Glomerular visceral epithelial cell (primary cell): ENCODE measurements at regions not wholly inside any gene's neighbourhood (a gene's known extent, or its start where the extent isn't known, plus 50 kb on each side); places are given as distances from the start of the nearest gene placed in this dataset.
"Not testable (repeated sequence)": the region's sequence is repeated elsewhere in the genome, so short reads cannot be mapped to it uniquely, and the experiment has no call there.

Experiments used
- DNase-seq: peaks from one replicate; pipeline ENCODE4 v3.0.0-alpha.2; 2016; ENCODE audit errors: extremely low spot score

GRCh38 chr10:105727586-105727985, 1086.5 kb downstream of the SORCS3 start:
- not testable (repeated sequence) for DNase-seq

GRCh38 chr10:105727131-105727530, 1086.0 kb downstream of the SORCS3 start:
- no peak for DNase-seq

GRCh38 chr10:105726149-105726548, 1085.1 kb downstream of the SORCS3 start:
- no peak for DNase-seq

- no peak for DNase-seq
Measured at GRCh38 chr10:105725007-105725406, 1083.9 kb downstream of the SORCS3 start.

DNA sequence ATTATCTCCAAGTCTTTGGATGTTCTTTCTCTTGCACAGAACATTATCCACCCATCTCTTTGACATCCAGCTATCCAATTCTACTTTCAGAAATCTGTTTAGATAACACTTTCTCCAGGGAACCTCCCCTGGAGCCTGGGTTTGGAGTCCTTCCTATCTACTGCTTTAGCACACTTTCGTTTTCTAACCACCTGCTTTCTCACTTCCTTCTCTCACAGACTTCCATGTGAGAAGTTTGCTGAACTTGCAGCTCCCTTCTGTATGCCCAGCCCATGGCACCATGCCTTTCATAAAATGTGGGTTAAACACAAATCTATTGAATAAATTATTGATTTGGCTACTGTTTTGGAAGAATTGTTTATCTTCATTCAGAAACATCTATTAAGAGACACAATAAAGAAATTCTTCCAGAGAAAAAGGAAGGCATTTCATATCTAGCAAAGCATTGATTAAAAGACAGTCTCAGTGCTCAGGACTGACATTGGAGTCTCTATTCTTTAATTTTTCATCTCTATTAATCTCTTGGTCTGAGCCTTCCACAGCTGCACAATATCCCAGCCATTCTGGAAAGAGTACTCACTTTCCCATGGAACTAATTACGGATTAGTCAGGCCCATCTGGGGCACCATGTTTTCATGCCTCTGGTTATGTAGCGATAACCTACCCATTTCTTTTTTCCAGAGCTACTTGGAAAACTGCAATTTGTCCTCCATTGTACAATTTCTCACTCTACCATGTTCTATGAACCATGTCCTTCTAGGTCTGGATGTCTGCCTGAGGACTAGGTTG, 1077.3 kb downstream of the SORCS3 start:
- DNase-seq: no peak

- DNase-seq: no peak
Measured at GRCh38 chr10:105714728-105715127, 1073.6 kb downstream of the SORCS3 start.

- DNase-seq: no peak
Measured at GRCh38 chr10:105707603-105708002, 1066.5 kb downstream of the SORCS3 start.

GRCh38 chr10:105706281-105707026, 1065.4 kb downstream of the SORCS3 start:
- no peak for DNase-seq

- no peak for DNase-seq
Measured at GRCh38 chr10:105702211-105702610, 1061.1 kb downstream of the SORCS3 start.

DNA sequence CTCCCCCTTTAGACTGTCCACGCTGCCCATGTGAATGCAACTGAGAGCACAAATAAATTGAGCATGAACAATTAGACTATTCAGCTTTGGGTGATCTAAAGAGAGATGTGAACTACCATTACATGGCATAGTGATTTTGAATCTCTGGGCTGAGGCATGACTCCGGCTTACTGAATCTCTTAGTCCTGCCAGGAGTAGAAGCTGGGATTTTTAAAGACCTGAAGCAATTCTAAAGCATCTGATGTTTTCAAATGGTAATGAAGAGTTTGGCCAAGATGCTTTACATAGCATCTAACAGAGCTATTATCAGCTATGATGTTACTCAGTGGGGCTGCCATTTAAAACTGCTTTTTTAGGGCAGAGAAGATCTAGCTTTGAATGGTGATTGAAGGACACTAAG, 1059.1 kb downstream of the SORCS3 start:
- no peak for DNase-seq

GRCh38 chr10:105699504-105699903, 1058.4 kb downstream of the SORCS3 start:
- DNase-seq: no peak

GRCh38 chr10:105698592-105698991, 1057.5 kb downstream of the SORCS3 start:
- no peak for DNase-seq

GRCh38 chr10:105697290-105697780, 1056.2 kb downstream of the SORCS3 start:
- DNase-seq: no peak

GRCh38 chr10:105691811-105692210, 1050.7 kb downstream of the SORCS3 start:
- DNase-seq: peak; percentile 1

- no peak for DNase-seq
Measured at GRCh38 chr10:105682911-105683310, 1041.8 kb downstream of the SORCS3 start.

DNA sequence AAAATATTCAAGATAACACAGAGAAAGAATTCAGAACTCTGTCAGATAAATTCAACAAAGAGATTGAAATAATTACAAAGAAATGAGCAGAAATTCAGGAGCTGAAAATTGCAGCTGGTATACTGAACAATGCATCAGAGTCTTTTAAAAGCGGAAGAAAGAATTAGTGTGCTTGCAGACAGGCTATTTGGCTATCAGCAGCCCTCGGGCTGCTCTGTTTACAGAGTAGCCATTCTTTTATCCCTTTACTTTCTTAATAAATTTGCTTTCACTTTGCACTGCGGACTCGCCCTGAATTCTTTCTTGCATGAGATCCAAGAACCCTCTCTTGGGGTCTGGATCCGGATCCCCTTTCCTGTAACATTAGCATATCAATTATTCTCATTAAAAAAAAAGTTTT, 1040.0 kb downstream of the SORCS3 start:
- no peak for DNase-seq

DNA sequence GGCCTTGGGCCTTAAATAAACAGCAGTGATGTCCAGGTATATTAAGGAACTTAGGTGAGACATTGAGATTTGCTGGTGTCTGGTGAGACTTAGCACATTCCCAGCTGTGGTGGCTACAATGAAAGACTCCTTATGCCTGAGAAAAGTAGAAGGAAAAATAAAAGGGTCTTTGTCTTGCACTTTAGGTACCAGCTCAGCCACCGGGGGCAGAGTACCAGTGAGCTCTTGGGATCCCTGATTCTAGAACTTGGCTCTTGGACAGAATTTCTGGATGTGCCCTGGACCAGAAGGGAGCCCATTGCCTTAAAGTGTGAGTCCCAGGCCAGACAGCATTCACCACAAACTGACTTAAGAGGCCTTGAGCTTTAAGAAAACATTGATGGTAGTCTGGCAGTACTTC, 1038.7 kb downstream of the SORCS3 start:
- DNase-seq: no peak

GRCh38 chr10:105675333-105675732, 1034.2 kb downstream of the SORCS3 start:
- DNase-seq: no peak

GRCh38 chr10:105674448-105674847, 1033.4 kb downstream of the SORCS3 start:
- no peak for DNase-seq

DNA sequence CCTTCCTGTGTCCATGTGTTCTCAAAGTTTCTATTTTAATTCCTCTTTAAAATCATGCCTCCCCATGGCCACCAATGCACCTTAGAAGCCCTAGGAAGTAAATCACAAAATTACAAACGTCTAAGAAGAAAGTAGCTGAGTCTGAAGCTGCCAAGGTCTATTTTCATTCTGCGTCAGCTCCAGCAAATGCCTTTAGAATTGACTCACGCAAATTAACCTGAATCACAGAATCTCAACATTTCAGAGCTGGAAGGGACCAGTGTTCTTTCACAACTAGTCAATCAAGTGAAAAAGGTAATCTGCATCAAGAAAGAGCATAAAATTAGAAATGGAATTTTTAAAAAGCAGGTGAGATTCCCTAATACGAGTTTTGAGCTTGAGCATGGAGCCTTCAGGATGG, 1017.6 kb downstream of the SORCS3 start:
- no peak for DNase-seq

GRCh38 chr10:105656856-105657255, 1015.8 kb downstream of the SORCS3 start:
- DNase-seq: no peak

- DNase-seq: no peak
Measured at GRCh38 chr10:105650306-105650705, 1009.2 kb downstream of the SORCS3 start.

DNA sequence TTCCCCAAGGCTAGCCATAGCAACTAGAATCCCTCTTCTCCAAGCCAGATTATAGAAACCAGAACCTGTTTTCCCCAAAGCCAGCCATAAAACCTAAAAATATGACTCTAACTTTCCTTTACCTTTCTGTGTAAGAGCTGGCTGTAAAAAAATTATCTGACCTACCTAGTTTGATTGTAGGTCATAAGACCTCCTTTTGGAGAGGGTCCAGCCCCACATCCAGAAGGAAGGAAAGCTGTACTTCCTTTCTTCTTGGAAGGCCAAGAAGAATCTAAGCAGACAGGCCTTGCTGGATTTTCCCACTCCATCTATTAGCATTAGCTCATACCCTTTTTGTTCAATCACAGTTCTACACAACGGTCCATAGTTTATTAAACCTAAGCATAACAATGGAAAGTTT, 1006.3 kb downstream of the SORCS3 start:
- DNase-seq: no peak
